Hepatocyte (in vitro differentiated cells): ENCODE measurements at regions not wholly inside any gene's neighbourhood (a gene's known extent, or its start where the extent isn't known, plus 50 kb on each side); places are given as distances from the start of the nearest gene placed in this dataset.

ENCODE experiments used
- DNase-seq: peaks from one replicate; pipeline ENCODE4 v3.0.0-alpha.2; 2016; ENCODE audit warnings: low spot score
- H2AFZ ChIP-seq: fragments of 200-600 bp; sonication (generic); 2 replicates; pipeline ENCODE4 v1.6.0; 2016; ENCODE audit warnings: antibody characterized with exemption, mild to moderate bottlenecking
- H3K27ac ChIP-seq: fragments of 200-600 bp; sonication (generic); 2 replicates; pipeline ENCODE4 v1.5.1; 2016; ENCODE audit warnings: mild to moderate bottlenecking
- H3K27me3 ChIP-seq: fragments of 200-600 bp; sonication (generic); 2 replicates; pipeline ENCODE4 v1.6.1; 2016
- H3K36me3 ChIP-seq: fragments of 200-600 bp; sonication (generic); replicated peaks from 2 replicates; pipeline ENCODE4 v1.5.1; 2016; ENCODE audit warnings: low read depth; ENCODE audit not compliant: insufficient read depth
- H3K4me1 ChIP-seq: fragments of 200-600 bp; sonication (generic); 2 replicates; pipeline ENCODE4 v1.5.1; 2016; ENCODE audit warnings: mild to moderate bottlenecking, moderate library complexity; ENCODE audit not compliant: insufficient read depth
- H3K4me2 ChIP-seq: fragments of 200-600 bp; sonication (generic); 2 replicates; pipeline ENCODE4 v1.6.0; 2016
- H3K4me3 ChIP-seq: fragments of 200-600 bp; sonication (generic); 2 replicates; pipeline ENCODE4 v1.5.1; 2016; ENCODE audit warnings: mild to moderate bottlenecking
- H3K79me2 ChIP-seq: fragments of 200-600 bp; sonication (generic); 2 replicates; pipeline ENCODE4 v1.6.0; 2017; ENCODE audit warnings: mild to moderate bottlenecking
- H3K9me2 ChIP-seq: fragments of 200-600 bp; sonication (generic); replicated peaks from 2 replicates; pipeline ENCODE4 v1.6.0; 2017; ENCODE audit warnings: mild to moderate bottlenecking; ENCODE audit not compliant: insufficient read depth
- H3K9me3 ChIP-seq: fragments of 200-600 bp; sonication (generic); 2 replicates; pipeline ENCODE4 v1.5.1; 2016; ENCODE audit warnings: low read depth, mild to moderate bottlenecking
- H4K20me1 ChIP-seq: fragments of 200-600 bp; sonication (generic); 2 replicates; pipeline ENCODE4 v1.6.0; 2016; ENCODE audit warnings: mild to moderate bottlenecking; ENCODE audit not compliant: insufficient read depth, poor library complexity, severe bottlenecking
- EZH2 ChIP-seq: fragments of 200-600 bp; sonication (generic); IDR thresholded peaks from 2 replicates; pipeline ENCODE4 v1.6.1; 2016; ENCODE audit warnings: antibody characterized with exemption, mild to moderate bottlenecking, borderline replicate concordance
- EZH2phosphoT487 ChIP-seq: fragments of 200-600 bp; sonication (generic); IDR thresholded peaks from one replicate; pipeline ENCODE4 v1.6.1; 2018; ENCODE audit warnings: antibody characterized with exemption, mild to moderate bottlenecking, low read depth, moderate library complexity; ENCODE audit not compliant: unreplicated experiment, severe bottlenecking
- WGBS: methylation state at CpG from one replicate; pipeline ENCODE4 v1.1.6; 2016; ENCODE audit warnings: low lambda C conversion rate; ENCODE audit errors: missing lambda C conversion rate; 5-methylcytosine and 5-hydroxymethylcytosine counted together
- TF ChIP-seq, protein P1 (sequence below): fragments of 200-600 bp; sonication (generic); IDR thresholded peaks from 2 replicates; pipeline ENCODE4 v1.5.1; 2016; ENCODE audit warnings: antibody characterized with exemption, mild to moderate bottlenecking; ENCODE audit not compliant: poor library complexity

DNA sequence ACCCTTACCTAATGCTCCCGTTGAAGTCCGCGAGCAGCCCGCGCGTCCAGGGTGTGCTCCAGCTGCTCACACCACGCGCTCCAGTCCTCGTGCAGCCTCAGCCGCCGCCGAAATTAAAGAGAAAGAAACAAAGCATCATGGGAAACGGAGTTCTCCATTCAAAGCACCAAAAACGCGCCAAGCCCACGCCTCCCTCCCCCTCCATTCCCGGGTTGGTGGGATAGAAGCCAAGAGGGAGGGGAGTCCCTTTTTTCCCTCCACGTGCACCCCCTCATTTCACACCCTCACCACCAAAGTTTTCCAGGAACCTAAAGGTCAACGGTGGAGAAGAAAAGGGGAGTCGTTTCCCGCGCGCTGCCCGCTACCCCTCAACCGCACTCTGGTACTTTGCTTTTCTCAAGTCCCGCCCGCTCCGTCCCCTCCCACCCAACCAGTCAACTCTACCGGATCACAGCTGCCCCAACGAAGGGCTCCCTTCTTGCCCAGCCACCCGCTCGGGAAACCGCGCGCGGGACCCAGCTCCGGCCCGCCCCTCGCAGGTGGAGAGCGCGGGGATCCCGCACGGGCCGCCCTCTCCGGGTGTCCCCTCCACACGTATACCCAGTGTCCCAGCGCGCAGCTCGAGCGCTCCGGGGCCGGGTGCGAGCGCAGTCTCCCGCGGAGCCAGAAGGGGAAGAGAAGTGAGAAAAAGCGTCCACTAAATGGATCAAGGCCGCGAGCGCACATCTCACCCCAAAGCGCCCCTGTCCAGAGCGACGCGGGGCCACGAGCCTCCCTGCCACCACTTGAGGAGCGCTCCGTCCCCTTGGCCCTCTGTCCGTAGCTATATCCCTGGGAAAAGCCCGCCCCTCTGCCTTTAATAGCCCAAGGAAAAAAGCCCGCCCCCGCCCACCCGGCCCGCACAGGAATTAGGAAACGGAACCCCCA is 65.1 kb upstream of the CCDC160 start:
- Histone ChIP-seq H3K4me2 (peak overlapping the region; percentile 93), H3K79me2 (no peaks in the 10 kb centered on the region), H3K9me2 (no peaks in the 10 kb centered on the region), H3K4me3 (peak overlapping the region; percentile 49), H3K27ac (no peak overlapping the region), H3K36me3 (no peaks in the 10 kb centered on the region), H3K4me1 (no peaks in the 10 kb centered on the region), H3K27me3 (peaks cover 16% of the 10 kb centered on the region), H2AFZ (peak overlapping the region; percentile 36), H3K9me3 (no peaks in the 10 kb centered on the region), H4K20me1 (no peaks in the 10 kb centered on the region)
- peak; percentile 40 for DNase-seq
- TF ChIP-seq EZH2 (no peak), EZH2phosphoT487 (no peak)
- TF ChIP-seq, protein P1, sequence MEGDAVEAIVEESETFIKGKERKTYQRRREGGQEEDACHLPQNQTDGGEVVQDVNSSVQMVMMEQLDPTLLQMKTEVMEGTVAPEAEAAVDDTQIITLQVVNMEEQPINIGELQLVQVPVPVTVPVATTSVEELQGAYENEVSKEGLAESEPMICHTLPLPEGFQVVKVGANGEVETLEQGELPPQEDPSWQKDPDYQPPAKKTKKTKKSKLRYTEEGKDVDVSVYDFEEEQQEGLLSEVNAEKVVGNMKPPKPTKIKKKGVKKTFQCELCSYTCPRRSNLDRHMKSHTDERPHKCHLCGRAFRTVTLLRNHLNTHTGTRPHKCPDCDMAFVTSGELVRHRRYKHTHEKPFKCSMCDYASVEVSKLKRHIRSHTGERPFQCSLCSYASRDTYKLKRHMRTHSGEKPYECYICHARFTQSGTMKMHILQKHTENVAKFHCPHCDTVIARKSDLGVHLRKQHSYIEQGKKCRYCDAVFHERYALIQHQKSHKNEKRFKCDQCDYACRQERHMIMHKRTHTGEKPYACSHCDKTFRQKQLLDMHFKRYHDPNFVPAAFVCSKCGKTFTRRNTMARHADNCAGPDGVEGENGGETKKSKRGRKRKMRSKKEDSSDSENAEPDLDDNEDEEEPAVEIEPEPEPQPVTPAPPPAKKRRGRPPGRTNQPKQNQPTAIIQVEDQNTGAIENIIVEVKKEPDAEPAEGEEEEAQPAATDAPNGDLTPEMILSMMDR, result no peak
- 35% methylated on average over 64 of the region's 74 CpGs for WGBS

DNA sequence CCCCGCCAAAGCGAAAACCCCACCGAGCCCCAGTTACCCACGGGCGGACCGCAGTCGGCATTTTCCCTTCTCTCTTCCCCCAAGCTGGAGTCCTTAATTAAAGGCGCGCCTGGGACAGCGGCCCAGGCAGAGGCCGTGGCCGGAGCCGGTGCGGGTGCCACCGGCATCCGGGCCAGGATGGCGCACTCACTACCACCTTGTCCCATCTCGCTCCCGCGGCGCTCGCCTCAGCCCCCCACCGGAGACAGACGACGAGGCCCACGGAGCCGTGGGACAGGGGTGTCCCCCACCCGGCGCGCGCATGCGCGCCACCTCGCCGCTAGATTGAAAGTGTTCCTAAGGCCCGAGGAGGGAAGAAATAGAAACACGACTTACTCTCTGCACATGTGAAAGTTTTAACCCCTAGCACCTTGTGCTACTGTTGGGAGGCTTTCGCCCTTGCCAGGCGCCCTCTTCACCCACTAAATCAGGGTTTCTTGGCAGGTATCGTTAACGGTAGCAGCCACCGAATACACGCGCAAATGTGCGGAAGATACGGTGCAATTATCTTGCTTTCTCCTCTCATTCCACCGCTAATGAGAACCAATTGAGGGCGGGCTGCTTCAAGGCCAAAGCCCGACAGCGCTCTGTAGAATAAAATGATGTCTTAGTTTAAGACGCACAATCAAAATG is 64.3 kb upstream of the CCDC160 start:
- H3K4me3 ChIP-seq, result peak overlapping the region; percentile 49
- no peaks in the 10 kb centered on the region for H3K79me2 ChIP-seq
- peak overlapping the region; percentile 93 for H3K4me2 ChIP-seq
- no peaks in the 10 kb centered on the region for H3K36me3 ChIP-seq
- no peaks in the 10 kb centered on the region for H3K9me2 ChIP-seq
- 46% methylated on average over 48 of the region's 51 CpGs for WGBS
- peak overlapping the region; percentile 36 for H2AFZ ChIP-seq
- DNase-seq, result peak; percentile 27
- no peaks in the 10 kb centered on the region for H3K4me1 ChIP-seq
- no peaks in the 10 kb centered on the region for H3K9me3 ChIP-seq
- TF ChIP-seq EZH2phosphoT487, result no peak
- TF ChIP-seq, protein P1, result no peak
- no peak for TF ChIP-seq EZH2
- H4K20me1 ChIP-seq, result no peaks in the 10 kb centered on the region
- H3K27me3 ChIP-seq, result peaks cover 16% of the 10 kb centered on the region
- no peak overlapping the region for H3K27ac ChIP-seq

DNA sequence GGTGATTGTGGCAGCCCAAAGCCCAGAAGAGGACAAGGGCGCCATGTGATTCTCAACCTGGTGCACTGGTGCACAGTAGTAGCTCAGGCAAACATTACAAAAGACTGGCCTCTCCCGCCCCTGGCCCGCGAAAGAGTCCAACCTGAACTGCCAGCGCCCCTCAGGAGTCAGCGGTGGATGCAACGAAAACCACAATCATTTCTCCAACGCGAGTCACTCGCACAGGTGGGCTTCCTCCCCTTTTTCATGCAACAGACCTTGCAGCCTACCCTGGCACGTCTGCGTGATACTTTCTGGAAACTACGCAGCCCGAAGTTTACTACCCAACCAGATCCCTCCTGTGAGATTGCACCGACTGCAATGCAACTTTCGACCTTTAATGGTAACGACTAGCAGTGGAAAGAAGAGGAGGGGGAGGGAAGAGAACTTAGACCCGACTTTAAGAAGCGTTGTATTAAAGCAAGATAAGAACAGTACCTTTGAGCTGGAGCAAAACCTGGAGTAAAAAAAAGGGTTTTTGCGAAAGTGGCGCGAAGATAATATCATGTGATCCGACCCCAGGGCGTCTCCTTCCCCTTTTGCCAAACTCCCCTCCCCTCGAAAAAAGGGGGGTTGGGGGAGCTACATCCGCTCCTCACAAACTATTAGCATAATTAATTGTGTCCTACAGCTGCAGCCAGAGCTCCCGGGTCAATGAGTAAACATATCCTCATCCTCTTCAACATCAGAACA is 63.3 kb upstream of the CCDC160 start:
- H4K20me1 ChIP-seq, result no peaks in the 10 kb centered on the region
- TF ChIP-seq, protein P1, result no peak
- TF ChIP-seq EZH2 (peak; percentile 10), EZH2phosphoT487 (no peak)
- H3K36me3 ChIP-seq, result no peaks in the 10 kb centered on the region
- H3K4me1 ChIP-seq, result no peaks in the 10 kb centered on the region
- H3K27ac ChIP-seq, result no peak overlapping the region
- no peaks in the 10 kb centered on the region for H3K9me2 ChIP-seq
- H3K79me2 ChIP-seq, result no peaks in the 10 kb centered on the region
- H3K4me2 ChIP-seq, result peak overlapping the region; percentile 93
- peaks cover 16% of the 10 kb centered on the region for H3K27me3 ChIP-seq
- no peak overlapping the region for H2AFZ ChIP-seq
- no peak overlapping the region for H3K4me3 ChIP-seq
- H3K9me3 ChIP-seq, result no peaks in the 10 kb centered on the region
- DNase-seq, result no peak
- 41% methylated on average over 27 of the region's 27 CpGs for WGBS
